NCI-H526 treated with DMSO at 0.1 percent for 48 hours (cell line): ENCODE measurements at regions not wholly inside any gene's neighbourhood (a gene's known extent, or its start where the extent isn't known, plus 50 kb on each side); places are given as distances from the start of the nearest gene placed in this dataset.
"Not testable (repeated sequence)": the region's sequence is repeated elsewhere in the genome, so short reads cannot be mapped to it uniquely, and the experiment has no call there.

Experiments used
- DNase-seq: peaks from one replicate; lab custom pipeline; 2025; lab: John Stamatoyannopoulos, UW

DNA sequence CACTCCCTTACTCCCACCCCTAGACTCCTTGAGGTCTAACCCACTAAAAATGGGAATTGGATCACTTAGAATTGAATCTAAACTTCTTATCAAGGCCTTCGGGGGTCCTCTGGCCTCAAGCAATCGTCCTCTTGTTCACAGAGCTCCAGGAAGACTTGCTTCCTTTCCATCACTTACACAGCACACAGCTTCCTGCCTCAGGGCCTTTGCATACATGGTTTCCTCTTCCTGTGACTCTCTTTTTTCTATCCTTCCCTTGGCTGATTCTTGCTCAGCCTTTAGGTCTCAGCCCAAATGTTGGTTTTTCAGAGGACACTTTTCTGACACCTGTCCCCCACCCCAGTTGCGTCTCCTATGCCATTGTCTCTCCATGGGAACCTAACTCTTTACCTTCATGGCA, 50.0 kb upstream of the ALDH1B1 start:
- no peak for DNase-seq

DNA sequence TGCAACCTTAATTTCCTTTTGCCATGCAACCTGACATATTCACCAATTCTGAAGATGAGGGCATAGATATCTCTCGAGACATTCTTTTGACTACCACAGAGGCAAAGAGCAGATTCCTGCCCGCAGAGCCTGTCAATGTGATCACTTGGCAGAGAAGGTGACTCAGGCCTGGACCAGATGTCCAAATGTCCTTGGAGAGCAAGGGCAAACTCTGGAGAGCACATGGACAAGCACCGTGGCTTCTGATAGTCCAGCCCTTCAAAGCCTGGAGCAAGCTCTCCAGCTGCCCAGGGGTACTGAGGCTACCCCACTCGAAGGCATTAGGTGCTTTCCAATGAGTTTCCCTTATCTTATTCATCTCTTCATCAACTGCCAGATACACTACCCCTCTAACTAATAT, 50.4 kb upstream of the ALDH1B1 start:
- no peak for DNase-seq

DNA sequence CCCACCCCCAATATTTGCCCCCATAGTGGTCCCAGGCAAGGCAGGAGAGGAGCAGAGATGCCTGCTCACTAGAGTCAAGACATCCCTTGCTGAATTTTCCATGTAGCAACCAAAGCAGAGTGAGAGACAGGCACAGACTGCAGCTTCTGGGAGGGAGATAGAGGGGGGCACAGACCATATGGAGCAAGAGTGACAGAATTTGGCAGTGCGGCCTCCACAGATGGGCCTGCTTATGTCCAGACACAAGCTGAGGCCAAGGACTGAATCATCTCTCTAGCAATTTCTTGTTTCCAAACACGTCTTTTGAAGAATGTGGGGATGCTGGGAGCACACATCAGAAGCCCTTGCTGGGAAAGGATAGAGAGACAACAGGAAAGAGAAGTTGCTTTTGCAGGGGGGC, 53.0 kb upstream of the ALDH1B1 start:
- DNase-seq: no peak

DNA sequence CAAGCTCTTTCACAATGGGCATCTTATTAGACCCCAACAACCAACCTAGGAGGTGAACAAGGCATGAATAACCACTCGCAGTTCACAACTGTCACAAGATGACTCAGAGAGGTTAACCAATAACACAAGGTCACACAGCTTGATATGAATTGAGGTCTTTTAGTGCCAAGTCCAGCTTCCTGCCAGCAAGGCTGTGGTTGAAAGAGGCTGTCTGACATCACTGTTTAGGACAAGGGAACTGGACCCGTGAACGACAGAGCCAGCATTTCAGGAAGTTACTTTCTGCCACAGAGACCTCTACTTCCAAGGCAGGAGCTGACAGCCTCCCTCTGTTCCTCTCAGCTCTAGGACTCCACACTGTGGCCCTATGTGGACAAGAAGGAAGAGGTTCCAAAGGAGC, 53.4 kb upstream of the ALDH1B1 start:
- no peak for DNase-seq

DNA sequence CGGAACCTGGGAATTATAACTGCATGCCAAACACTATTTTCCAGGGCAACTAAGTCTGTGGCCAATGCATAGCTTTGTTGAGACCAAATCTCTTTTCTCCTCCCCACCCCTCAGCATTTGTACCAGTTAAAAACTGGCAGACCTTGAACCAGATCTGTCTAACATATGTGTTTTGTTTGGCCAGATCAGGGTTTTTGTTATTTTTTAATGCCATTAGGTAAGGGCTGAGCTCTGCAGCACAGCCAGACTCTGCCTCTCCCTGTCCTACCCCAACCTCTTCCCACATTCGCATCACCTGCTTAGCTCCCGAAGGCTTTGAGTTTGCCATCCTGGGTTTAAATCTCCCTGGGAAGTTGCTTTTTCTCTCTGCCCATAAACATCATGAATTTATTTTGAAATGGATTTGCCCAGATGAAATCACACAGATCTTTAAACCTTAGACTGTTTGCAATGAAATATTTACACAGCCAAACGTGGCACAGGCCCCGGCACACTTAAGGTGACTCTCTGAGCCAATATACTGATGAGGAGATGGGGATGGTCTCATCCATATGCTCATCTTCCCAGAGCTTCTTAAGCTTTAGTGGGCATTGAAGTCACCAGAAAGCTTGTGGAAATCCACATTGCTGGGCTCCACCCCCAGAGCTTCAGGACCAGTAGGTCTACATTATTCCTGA, 54.0 kb upstream of the ALDH1B1 start:
- no peak for DNase-seq

DNA sequence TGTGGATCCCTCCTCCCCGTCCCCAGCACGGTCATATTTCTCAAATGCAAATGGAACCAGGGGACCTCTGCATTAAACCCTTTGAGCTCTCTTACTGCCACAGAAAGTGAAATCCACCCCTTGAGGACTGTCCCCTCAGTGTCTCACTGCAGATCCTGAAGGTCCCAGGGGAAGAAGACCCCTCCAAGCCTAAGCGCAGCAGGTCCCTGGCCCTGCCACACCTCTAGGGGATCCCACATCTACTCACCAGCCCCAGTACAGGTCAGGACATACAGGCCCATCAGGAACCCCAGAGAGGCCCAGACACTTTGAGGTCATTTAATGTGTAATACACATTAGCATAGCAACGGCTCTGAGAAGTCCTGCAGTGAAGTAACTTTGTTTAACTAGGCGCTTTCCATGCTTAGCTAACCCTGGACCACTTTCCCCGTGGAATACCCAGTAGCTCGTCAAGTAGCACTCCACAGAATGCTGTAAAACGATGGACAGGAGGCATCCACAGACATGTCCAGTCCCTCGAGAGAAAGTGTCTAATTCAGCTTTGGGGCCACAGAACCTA, 54.7 kb upstream of the ALDH1B1 start:
- DNase-seq: no peak

DNA sequence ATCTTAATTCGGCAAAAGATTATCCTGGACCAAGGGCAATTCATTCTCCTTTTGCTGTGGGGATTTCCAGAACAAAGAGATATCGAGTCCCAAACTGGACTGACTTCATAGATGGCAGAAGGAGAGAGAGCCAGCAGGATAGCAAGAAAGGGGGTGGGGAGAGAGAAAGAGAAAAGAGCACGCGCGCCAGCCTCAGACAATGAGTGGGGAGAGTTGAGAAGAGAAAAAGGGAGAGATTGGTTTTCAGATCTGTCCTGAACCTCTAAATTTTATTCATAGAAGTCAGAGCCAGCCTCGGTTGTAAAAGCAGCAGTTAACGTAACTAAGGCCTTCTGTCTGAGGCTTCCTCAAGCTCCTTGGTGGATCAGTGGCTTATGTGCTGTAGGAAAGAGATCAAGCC, 55.3 kb upstream of the ALDH1B1 start:
- DNase-seq: no peak

DNA sequence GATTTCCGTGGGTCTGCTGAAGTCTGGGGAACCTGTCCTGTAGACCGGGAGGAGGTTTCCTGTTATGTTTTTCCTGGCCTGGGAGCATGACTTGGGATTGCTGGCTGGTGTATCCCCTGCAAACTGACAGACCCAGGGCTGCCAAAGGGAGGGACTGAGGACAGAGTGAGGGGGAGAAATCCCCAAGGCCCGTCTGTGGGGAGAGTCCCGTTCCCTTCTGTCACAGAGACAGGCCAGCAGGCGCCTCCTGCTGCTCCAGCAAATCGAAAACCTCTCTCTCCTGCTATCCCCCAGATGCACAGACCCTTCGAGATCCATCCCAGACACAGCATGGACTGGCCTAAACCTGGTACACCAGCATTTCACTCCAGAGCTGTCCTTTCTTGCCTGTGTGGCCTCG, 56.2 kb upstream of the ALDH1B1 start:
- no peak for DNase-seq

DNA sequence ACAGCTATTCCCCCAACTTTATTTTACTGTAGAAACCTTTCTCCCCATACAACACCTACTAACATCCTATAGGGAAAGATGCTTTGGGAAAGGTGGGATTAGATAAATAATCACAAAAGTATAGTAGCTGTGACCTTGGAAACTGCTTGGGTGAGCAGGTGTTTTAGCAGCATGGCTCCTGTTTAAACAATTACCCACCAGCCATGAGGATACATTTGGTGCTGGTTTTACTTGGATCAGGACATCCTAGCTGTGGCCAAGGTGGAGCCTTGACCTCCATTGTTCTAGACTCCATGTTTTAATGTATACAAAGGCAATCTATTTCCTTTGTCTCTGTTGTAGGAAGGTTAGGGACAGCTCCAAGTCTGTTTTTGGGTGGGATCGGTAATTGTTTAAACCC, 56.8 kb upstream of the ALDH1B1 start:
- DNase-seq: no peak

DNA sequence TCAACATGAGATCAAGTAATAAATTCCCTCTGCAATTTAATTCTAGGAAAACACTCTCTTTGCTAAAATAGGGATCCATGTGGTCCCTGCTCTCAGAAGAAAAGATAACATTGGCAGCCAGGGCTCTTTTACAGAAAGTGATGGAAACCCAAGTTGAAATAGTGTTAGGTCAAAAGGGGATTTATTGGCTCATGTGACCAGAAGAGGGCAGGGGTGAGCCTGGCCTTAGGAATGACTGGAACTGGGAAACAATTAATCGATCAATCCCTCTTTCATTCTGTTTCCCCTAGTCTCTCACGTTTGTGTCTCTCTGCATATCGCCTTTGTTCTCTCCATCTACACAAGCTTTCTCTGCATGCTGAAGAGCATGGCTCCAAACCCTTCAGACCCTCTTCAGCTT, 58.3 kb upstream of the ALDH1B1 start:
- DNase-seq: no peak

DNA sequence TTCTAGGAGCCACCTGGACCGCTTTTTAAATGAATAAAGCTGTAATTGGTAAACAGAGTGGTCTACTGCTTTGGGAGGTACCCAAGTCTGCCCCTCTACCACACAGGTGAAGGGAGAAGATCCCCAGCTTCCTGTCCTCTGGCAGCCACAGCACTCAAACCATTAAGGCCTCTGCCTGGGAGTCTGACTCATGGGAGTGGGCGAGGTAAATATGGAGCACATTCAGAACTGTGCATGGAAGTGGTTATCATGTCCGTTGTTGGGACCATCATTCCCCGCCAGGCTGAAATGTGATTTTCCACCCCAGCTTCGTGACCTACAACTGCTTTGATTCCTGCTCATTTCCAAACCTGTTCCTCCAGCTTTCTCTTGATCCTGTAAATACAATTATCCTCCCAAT, 59.5 kb upstream of the ALDH1B1 start:
- DNase-seq: no peak

DNA sequence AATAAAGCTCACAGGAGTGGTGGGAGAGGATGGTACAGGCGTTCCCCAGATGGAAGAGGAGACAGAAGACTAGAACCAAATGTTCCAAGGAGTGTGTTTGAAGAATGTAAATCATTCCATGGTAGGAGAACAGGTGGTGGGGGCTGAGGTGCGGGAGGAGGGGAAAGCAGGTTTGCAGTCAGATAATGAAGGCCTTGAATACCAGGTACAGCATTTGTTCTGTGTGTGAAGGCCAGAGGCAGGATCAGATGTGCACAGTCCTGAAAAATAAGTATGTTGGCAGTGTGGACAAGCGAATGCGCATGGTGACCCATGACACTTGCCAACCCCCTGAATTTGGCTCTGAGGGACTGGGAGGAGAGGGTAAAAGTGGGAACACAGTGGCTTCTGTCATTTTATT, 59.9 kb upstream of the ALDH1B1 start:
- DNase-seq: no peak

DNA sequence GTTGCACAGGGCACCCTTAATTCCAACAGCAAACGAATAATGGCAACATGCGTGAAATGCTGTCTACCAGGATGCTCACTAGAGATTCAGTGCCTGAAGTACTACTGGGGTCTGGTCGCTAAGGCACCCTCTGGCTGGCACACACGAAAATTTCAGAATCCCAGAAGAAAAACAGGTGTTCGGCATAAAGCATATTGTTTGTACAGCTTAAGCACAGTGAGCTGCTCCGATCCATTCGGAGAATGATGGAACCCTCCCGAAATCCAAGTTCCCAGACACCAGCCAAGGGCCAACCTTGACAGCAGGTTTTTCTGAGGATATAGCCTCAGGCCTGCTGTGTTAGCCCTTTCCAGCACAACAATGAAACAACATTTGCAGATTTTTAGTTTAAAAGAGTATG, 61.4 kb upstream of the ALDH1B1 start:
- no peak for DNase-seq

DNA sequence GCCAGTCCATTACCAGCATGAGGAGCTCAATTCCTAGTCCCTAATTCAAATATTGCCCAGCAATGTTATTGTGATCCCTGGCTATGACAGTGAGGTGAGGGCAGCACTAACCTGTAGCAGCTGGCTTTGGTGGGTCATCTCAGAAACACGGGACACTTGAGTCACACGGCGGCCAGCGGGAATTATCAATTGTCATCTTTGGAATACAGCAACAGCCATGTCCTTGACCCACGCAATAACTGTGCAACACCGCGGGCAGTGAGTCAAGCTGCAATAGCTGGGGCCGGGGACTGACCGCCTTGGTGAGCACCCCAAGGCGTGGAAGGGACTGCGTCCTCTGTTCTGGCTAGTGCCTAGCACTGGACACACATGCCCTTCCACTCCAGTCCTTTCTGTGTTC, 62.5 kb upstream of the ALDH1B1 start:
- DNase-seq: no peak

DNA sequence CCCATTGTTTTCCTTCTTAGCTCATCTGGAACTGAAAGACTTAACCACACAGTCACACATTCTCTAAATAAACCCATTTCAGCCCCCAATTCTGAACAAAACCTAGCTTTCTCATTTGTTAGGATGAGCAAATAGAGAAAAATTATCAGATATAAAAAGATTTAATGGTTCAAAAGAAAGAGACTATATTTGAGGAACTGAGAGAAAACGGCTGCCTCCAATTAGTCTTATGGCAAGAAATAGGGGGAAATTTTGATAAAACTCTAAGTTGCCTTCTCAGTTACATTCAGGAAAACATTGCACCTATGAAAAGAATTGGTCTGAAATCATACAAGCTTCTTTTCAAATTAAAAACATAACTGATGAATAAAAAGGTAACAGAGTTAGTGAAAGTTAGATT, 63.7 kb upstream of the ALDH1B1 start:
- no peak for DNase-seq

DNA sequence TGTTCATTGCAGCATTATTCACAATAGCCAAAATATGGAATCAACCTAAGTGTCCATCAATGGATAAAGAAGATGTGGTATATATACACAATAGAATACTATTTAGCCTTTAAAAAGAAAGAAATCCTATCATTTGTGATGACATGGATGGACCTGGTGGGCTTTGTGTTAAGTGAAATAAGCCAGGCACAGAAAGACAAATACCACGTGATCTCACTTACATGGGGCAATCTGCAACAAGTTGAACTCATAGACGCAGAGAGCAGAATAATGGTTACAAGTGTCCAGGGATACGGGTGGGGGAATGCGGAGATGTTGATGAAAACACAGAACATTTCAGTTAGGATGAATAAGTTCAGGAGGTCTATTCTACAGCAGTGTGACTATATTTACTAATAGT, 66.4 kb upstream of the ALDH1B1 start:
- DNase-seq: no peak

DNA sequence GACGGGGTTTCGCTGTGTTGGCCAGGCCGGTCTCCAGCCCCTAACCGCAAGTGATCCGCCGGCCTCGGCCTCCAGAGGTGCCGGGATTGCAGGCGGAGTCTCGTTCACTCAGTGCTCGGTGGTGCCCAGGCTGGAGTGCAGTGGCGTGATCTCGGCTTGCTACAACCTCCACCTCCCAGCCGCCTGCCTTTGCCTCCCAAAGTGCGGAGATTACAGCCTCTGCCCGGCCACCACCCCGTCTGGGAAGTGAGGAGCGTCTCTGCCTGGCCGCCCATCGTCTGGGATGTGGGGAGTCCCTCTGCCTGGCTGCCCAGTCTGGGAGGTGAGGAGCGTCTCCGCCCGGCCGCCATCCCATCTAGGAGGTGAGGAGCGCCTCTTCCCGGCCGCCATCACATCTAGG, 68.3 kb upstream of the ALDH1B1 start:
- DNase-seq: not testable (repeated sequence)

DNA sequence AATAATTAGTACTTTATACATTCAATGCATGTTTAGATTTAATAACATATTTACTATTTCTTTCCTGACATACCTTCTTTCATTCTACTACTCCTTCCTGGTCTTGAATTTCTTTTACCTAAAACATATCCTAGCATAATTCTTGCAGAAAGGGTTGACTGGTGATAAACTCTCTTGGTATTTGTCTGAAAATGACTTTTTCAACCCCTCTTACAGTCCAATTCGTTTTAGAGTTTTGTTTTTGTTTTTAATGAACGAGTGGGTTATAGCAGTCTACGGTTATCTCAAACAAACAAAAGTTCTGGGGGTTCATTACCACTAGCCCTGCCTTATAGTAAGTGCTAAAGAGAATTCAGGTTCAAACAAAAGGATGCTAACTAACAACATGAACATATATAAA, 69.6 kb upstream of the ALDH1B1 start:
- no peak for DNase-seq

DNA sequence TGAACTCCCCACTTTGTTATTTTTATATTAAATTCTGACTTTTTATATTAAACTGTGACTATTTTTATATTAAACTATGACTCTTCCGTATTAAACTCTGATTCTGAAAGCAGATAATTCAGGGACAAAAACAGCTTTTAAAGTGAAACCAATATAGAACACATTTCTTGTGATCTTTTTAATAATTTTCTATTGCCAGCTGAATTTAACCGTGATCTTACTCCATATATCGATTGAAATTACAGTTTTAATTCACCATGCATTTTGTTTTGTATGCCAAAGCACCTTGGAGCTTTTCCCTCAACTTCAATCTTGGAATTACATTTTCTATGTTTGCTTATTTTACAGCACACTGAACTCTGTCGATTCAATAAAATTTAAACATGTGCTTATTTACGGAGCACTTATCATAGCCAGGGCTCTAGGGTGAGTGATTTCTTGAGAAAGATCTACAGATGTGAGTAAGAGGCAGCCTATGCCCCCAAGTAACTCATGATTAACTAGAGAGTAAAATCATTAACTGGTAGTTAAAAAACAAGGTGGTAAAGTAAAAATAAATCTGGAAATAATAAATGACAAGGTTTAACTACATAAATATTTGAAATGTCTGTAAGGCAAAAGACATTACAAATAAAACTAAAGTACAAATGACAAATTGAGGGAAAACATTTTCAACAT, 72.9 kb upstream of the ALDH1B1 start:
- no peak for DNase-seq

DNA sequence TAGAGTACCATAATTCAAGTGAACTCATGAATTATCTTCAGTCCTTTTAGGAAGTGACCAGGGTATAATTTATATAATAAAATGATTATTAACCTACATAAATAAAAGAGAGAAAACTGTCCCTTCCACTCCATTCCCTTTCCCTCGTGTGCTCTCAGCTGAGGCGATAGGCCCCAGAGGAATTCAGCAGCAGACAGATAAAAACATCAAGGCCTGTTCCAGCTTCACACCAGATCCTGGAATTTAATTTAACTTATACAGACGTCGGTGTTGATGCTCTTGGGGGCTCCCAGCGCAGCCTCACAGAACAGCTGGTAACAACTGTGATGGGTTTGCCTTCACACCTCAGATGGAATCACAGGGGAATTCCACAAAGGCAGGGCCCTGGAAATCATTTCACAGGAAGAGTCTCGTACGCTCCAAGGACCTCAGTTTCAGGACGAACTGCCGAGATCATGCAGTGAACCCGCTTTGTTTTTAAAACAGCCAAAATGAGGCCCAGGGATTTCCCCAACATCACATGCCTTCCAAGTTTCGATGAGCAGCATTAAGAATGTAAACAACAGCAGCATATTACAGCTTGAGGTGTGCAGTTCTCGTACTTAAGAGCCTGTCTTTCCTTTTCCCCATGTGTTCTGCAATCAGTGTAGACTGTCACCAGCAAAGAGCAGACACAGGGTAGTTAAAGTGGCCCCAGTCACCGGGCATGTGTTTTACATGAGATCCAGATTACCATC, 73.6 kb upstream of the ALDH1B1 start:
- no peak for DNase-seq

DNA sequence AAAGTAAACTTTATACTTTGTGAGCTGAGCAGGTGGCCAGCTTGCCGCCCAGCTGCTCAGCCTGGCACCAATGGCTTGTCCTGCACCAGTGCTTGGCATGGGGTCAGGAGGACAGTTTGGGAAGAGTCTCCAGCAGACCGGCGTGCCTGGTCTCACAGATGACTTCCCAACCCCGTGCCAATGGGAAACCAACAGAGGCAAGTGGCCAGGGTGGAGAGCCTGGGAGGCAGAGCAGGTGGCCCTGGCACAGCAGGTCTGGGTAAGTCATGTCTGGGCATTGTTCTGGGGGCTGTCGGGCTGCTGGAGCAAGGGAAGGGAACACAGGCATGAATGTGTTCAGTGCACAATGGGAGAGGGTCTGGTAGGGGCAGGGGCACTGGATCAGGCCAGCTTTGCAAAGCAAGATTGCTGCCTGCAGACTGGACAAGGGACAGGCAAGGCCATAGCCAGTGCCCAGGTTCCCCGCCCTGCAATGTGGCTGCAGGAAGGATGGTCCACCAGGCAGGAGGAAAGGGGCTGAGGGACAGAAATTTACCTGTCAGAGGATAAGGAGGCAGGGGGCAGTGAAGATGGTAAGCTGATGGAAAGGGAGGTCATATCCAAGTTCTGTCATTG, 76.2 kb upstream of the ALDH1B1 start:
- DNase-seq: no peak

DNA sequence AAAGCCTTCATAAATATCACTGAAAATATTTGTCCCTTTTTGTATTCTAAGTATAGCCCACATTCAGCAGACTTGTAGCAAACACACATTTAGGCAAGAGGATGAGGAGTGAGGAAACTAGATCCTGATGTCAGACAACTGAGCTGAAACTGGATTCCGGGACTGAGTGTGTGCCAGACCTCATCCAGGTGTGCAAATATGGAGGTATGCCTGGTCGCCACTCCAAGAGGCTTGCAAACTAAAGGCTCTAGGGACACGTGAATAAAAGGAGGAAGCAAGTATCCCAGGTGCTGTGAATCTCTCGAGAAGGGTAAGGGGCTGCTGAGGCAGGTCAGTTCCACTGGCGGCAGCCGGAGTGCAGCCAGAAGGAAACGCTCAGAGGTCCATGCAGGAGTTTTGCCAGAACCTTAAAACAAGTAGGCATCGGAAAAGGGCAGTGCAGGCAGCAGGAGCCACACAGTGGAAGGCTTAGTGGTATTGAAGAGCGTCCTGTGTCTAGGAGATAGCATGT, 77.4 kb upstream of the ALDH1B1 start:
- DNase-seq: no peak

DNA sequence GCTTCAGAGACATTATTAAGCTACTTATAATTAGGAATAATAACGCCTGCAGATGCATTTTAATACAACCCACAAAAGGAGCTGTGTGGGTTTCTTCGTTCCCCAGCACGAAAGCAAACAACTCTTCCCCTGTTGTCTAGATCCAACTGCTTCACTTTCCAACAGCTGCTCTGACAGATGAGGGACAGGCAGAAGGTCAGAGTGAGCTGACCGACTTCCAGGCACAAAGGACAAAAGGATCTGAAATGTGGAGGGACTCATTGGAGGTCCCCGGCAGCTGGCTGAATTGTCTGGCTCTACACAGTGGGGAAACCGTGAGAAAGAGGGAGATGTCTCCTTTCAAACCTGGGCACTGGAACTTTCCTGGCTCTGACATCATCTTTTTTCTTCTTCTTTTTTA, 79.1 kb upstream of the ALDH1B1 start:
- no peak for DNase-seq
